ENCODE measurements at regions not wholly inside any gene's neighbourhood (a gene's known extent, or its start where the extent isn't known, plus 50 kb on each side); places are given as distances from the start of the nearest gene placed in this dataset.
"Not testable (repeated sequence)": the region's sequence is repeated elsewhere in the genome, so short reads cannot be mapped to it uniquely, and the experiment has no call there.

DNA sequence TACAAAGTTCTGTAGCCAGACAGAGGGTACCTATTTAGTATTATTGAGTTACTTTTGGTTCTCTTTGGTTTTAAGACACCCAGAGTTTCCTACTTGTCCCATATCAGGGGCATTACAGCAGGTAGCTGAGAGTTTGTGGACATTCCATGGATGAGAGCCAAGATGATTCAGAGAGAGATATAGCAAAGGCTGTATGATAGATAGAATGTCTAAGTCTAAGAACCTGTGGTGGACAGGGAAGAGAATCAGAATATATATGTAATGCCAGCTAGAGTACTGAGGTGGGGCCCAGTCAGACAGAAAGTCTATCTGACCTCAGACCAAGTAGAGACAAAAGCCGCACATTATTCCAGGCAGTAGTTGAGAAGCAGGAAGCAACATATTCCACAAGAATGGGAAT lies 471.8 kb upstream of the CHD1 start:
- not testable (repeated sequence) for H3K4ac ChIP-seq (ENCODE audit: low read depth, low read length); H3K36me3 ChIP-seq (ENCODE audit: control insufficient read depth in 1 of 2, insufficient read depth in 2 of 2, low read length in 2 of 2); H2BK120ac ChIP-seq (ENCODE audit: insufficient read depth, low read length, poor library complexity); H3K9me3 ChIP-seq (ENCODE audit: insufficient read depth, low read depth, low read length); H3K9ac ChIP-seq (ENCODE audit: low read length); H4K12ac ChIP-seq (ENCODE audit: low read depth, low read length); H3K4me3 ChIP-seq (ENCODE audit: low read depth, low read length); H3K4me1 ChIP-seq (ENCODE audit: control insufficient read depth in 1 of 2, insufficient read depth in 2 of 2, low read length in 2 of 2); H3K27ac ChIP-seq (ENCODE audit: low read depth, low read length); H4K91ac ChIP-seq (ENCODE audit: low read depth, low read length); H3K23ac ChIP-seq (ENCODE audit: low read length); H3K27me3 ChIP-seq (ENCODE audit: insufficient read depth, low read length); H4K8ac ChIP-seq (ENCODE audit: low read depth, low read length); H2BK5ac ChIP-seq (ENCODE audit: low read depth, low read length, poor library complexity); H3K79me1 ChIP-seq (ENCODE audit: low read length); H3K79me2 ChIP-seq (ENCODE audit: control insufficient read depth, insufficient read depth, low read length, poor library complexity); H3K14ac ChIP-seq (ENCODE audit: low read length); H2AK5ac ChIP-seq (ENCODE audit: low read length); H3K18ac ChIP-seq (ENCODE audit: low read length); DNase-seq; H2BK12ac ChIP-seq (ENCODE audit: low read length); H2AFZ ChIP-seq (ENCODE audit: insufficient read depth, low read length, poor library complexity); H3K4me2 ChIP-seq (ENCODE audit: low read length)
- WGBS (ENCODE audit: extremely low coverage, insufficient coverage, insufficient read length), result no CpG with 5 or more reads among the region's 1 CpG

DNA sequence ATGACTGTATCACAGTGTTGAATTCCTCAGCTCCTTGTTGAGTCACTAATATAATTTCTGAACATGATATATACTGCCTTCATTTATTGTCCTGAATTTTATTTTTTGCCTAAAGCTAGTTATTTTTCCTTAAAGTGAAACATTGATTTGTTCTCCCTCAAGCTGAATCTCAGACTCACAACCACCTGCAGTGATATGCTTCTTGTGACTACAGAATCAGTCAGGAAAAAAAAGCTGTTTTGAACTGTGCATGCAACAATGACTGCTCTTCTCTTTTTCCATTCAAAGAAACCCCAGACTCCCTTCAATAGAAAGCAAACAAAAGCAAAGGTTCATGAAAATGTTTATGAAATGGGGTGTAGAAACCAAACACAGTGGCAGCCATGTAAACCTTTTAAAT lies 470.2 kb upstream of the CHD1 start:
- Histone ChIP-seq H2AFZ (ENCODE audit: insufficient read depth, low read length, poor library complexity) (no peak overlapping the region), H3K79me2 (ENCODE audit: control insufficient read depth, insufficient read depth, low read length, poor library complexity) (no peaks in the 10 kb centered on the region), H2BK120ac (ENCODE audit: insufficient read depth, low read length, poor library complexity) (no peak overlapping the region), H2BK5ac (ENCODE audit: low read depth, low read length, poor library complexity) (no peak overlapping the region), H3K36me3 (ENCODE audit: control insufficient read depth in 1 of 2, insufficient read depth in 2 of 2, low read length in 2 of 2) (no peaks in the 10 kb centered on the region), H2AK5ac (ENCODE audit: low read length) (no peak overlapping the region), H3K4ac (ENCODE audit: low read depth, low read length) (no peak overlapping the region), H4K12ac (ENCODE audit: low read depth, low read length) (no peak overlapping the region), H3K23ac (ENCODE audit: low read length) (no peak overlapping the region), H3K79me1 (ENCODE audit: low read length) (no peaks in the 10 kb centered on the region), H3K27ac (ENCODE audit: low read depth, low read length) (no peak overlapping the region), H3K9ac (ENCODE audit: low read length) (no peak overlapping the region), H3K4me3 (ENCODE audit: low read depth, low read length) (no peak overlapping the region), H3K27me3 (ENCODE audit: insufficient read depth, low read length) (no peaks in the 10 kb centered on the region), H3K18ac (ENCODE audit: low read length) (no peak overlapping the region), H3K9me3 (ENCODE audit: insufficient read depth, low read depth, low read length) (no peaks in the 10 kb centered on the region), H4K8ac (ENCODE audit: low read depth, low read length) (no peak overlapping the region), H3K14ac (ENCODE audit: low read length) (no peak overlapping the region), H3K4me2 (ENCODE audit: low read length) (no peak overlapping the region), H3K4me1 (ENCODE audit: control insufficient read depth in 1 of 2, insufficient read depth in 2 of 2, low read length in 2 of 2) (no peaks in the 10 kb centered on the region), H4K91ac (ENCODE audit: low read depth, low read length) (no peak overlapping the region), H2BK12ac (ENCODE audit: low read length) (no peak overlapping the region)
- no peak for DNase-seq

DNA sequence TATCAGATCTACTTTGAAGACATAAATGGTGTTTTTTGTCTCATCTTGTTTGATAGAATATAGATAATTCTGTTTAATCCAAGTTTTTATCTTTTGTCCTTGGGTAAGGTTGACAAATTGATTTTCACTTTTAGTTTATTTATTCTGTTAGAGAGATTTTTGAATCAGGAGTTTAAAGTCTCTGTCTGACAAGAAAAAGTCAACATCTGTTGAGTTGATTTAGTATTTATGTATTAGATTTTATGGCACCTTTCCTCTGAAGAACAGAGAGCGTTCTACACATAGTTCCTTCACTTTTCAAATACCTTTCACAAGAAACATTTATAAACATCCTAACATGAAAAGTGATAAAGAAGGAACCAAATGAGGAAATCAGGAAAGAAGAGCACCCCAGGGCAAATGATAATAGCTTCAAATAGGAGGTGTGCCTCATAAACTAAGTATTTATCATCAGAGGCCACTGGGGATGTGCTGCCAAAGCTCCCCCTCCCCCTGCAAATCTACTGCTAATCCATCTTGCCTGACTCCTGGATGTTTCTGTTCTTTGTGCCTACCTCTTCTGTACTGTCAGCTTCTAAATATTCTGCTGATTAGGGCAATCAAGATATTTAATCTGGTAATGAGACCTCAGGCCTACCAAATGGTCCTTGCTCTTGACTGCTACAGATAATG lies 457.7 kb upstream of the CHD1 start:
- no CpG with 5 or more reads among the region's 1 CpG for WGBS (ENCODE audit: extremely low coverage, insufficient coverage, insufficient read length)
- no peaks in the 10 kb centered on the region for H3K4me1 ChIP-seq (ENCODE audit: control insufficient read depth in 1 of 2, insufficient read depth in 2 of 2, low read length in 2 of 2)
- H3K36me3 ChIP-seq (ENCODE audit: control insufficient read depth in 1 of 2, insufficient read depth in 2 of 2, low read length in 2 of 2), result no peaks in the 10 kb centered on the region
- H2AFZ ChIP-seq (ENCODE audit: insufficient read depth, low read length, poor library complexity), result no peak overlapping the region
- no peak overlapping the region for H3K18ac ChIP-seq (ENCODE audit: low read length)
- H3K79me2 ChIP-seq (ENCODE audit: control insufficient read depth, insufficient read depth, low read length, poor library complexity), result no peaks in the 10 kb centered on the region
- H3K4me2 ChIP-seq (ENCODE audit: low read length), result no peak overlapping the region
- H3K27me3 ChIP-seq (ENCODE audit: insufficient read depth, low read length), result no peaks in the 10 kb centered on the region
- no peak overlapping the region for H4K91ac ChIP-seq (ENCODE audit: low read depth, low read length)
- H3K4ac ChIP-seq (ENCODE audit: low read depth, low read length), result no peak overlapping the region
- H3K4me3 ChIP-seq (ENCODE audit: low read depth, low read length), result no peak overlapping the region
- H3K14ac ChIP-seq (ENCODE audit: low read length), result no peak overlapping the region
- no peak overlapping the region for H2AK5ac ChIP-seq (ENCODE audit: low read length)
- peak; percentile 1 to 9 for DNase-seq
- no peak overlapping the region for H4K8ac ChIP-seq (ENCODE audit: low read depth, low read length)
- H2BK120ac ChIP-seq (ENCODE audit: insufficient read depth, low read length, poor library complexity), result no peak overlapping the region
- H4K12ac ChIP-seq (ENCODE audit: low read depth, low read length), result no peak overlapping the region
- no peak overlapping the region for H3K23ac ChIP-seq (ENCODE audit: low read length)
- H3K79me1 ChIP-seq (ENCODE audit: low read length), result no peaks in the 10 kb centered on the region
- no peaks in the 10 kb centered on the region for H3K9me3 ChIP-seq (ENCODE audit: insufficient read depth, low read depth, low read length)
- no peak overlapping the region for H3K27ac ChIP-seq (ENCODE audit: low read depth, low read length)
- no peak overlapping the region for H2BK12ac ChIP-seq (ENCODE audit: low read length)
- no peak overlapping the region for H2BK5ac ChIP-seq (ENCODE audit: low read depth, low read length, poor library complexity)
- no peak overlapping the region for H3K9ac ChIP-seq (ENCODE audit: low read length)

DNA sequence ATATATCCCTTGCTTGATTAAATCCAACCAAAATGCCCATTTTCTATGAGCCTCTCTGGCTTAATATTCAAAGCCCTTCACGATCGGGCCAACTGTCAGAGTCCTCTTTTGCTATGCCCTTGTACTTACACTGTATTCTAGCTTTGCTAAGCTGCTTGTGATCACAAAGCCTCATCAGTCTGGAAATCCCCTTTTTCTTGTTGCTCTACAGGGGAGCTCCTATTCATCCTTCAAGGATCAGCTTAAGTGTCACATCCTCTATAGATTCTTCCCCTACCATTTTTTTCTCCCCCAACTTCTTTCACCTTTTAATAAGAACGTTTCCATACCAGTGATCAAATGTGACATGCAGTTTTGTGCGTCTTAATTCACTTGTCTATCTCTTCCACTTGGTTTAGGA lies 450.4 kb upstream of the CHD1 start:
- H3K36me3 ChIP-seq (ENCODE audit: control insufficient read depth in 1 of 2, insufficient read depth in 2 of 2, low read length in 2 of 2), result no peaks in the 10 kb centered on the region
- H3K4ac ChIP-seq (ENCODE audit: low read depth, low read length), result no peak overlapping the region
- WGBS (ENCODE audit: extremely low coverage, insufficient coverage, insufficient read length), result no CpG with 5 or more reads among the region's 4 CpGs
- H3K9me3 ChIP-seq (ENCODE audit: insufficient read depth, low read depth, low read length), result no peaks in the 10 kb centered on the region
- no peak overlapping the region for H4K91ac ChIP-seq (ENCODE audit: low read depth, low read length)
- no peak overlapping the region for H3K4me2 ChIP-seq (ENCODE audit: low read length)
- no peaks in the 10 kb centered on the region for H3K79me2 ChIP-seq (ENCODE audit: control insufficient read depth, insufficient read depth, low read length, poor library complexity)
- H2AK5ac ChIP-seq (ENCODE audit: low read length), result no peak overlapping the region
- H3K79me1 ChIP-seq (ENCODE audit: low read length), result no peaks in the 10 kb centered on the region
- H4K8ac ChIP-seq (ENCODE audit: low read depth, low read length), result no peak overlapping the region
- H2BK120ac ChIP-seq (ENCODE audit: insufficient read depth, low read length, poor library complexity), result no peak overlapping the region
- no peak overlapping the region for H2BK5ac ChIP-seq (ENCODE audit: low read depth, low read length, poor library complexity)
- no peak overlapping the region for H2AFZ ChIP-seq (ENCODE audit: insufficient read depth, low read length, poor library complexity)
- H3K27ac ChIP-seq (ENCODE audit: low read depth, low read length), result no peak overlapping the region
- H3K14ac ChIP-seq (ENCODE audit: low read length), result no peak overlapping the region
- no peak overlapping the region for H3K18ac ChIP-seq (ENCODE audit: low read length)
- no peak overlapping the region for H3K4me3 ChIP-seq (ENCODE audit: low read depth, low read length)
- H3K23ac ChIP-seq (ENCODE audit: low read length), result no peak overlapping the region
- H3K9ac ChIP-seq (ENCODE audit: low read length), result no peak overlapping the region
- no peak overlapping the region for H4K12ac ChIP-seq (ENCODE audit: low read depth, low read length)
- no peaks in the 10 kb centered on the region for H3K27me3 ChIP-seq (ENCODE audit: insufficient read depth, low read length)
- H2BK12ac ChIP-seq (ENCODE audit: low read length), result no peak overlapping the region
- H3K4me1 ChIP-seq (ENCODE audit: control insufficient read depth in 1 of 2, insufficient read depth in 2 of 2, low read length in 2 of 2), result no peaks in the 10 kb centered on the region
- no peak for DNase-seq
